ENCODE measurements at regions not wholly inside any gene's neighbourhood (a gene's known extent, or its start where the extent isn't known, plus 50 kb on each side); places are given as distances from the start of the nearest gene placed in this dataset.

DNA sequence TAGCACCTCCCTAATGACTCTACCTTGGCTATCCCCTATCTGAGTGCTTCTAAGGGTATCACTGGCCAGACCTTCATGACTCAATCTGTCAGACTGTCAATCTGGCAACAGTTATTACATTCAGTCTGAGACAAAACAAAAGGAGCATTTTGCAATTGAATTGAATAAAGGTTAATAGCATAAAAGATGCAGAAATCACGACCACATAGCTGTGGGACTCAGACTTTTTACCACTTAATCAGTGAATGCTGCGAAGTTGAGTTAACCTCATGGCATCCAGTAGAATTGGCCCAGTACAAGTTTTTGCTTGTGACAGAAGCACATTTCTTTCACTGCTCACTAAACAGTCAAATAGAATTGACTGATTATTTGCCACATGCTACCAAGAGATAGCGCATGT, 480.7 kb upstream of the DPPA4 start:
- no peaks in the 10 kb centered on the region for H3K9me2 ChIP-seq (ENCODE audit: insufficient read depth, low read length)
- no peak overlapping the region for H3K4me3 ChIP-seq (ENCODE audit: low read depth, low read length, poor library complexity, severe bottlenecking)
- H3K4me1 ChIP-seq (ENCODE audit: insufficient read depth, low read length, poor library complexity, severe bottlenecking), result no peaks in the 10 kb centered on the region
- ChIA-PET POLR2A (no interaction called here), CTCF (ENCODE audit: unreplicated experiment) (no interaction called here)
- H3K9me3 ChIP-seq (ENCODE audit: low read length), result no peaks in the 10 kb centered on the region
- no peaks in the 10 kb centered on the region for H3K36me3 ChIP-seq (ENCODE audit: insufficient read depth, low read length)
- no peak overlapping the region for H2AFZ ChIP-seq (ENCODE audit: low read length)
- no peak overlapping the region for H3K27ac ChIP-seq (ENCODE audit: low read depth, low read length, poor library complexity, severe bottlenecking)
- DNase-seq (ENCODE audit: low spot score), result no peak
- TF ChIP-seq CTCF (conservative IDR thresholded peaks at IDR 0.05; ENCODE audit: low read length), result no peak
- no peak for TF ChIP-seq EZH2phosphoT487 (IDR thresholded peaks at IDR 0.05; ENCODE audit: borderline replicate concordance, low read depth, low read length)
- H3K4me2 ChIP-seq (ENCODE audit: low read length), result no peak overlapping the region
- intact Hi-C loops (cut with micrococcal nuclease; ENCODE audit: unreplicated experiment), result no loop called here
- H3K79me2 ChIP-seq (ENCODE audit: insufficient read depth, low read depth, low read length), result no peaks in the 10 kb centered on the region
- BruUV-seq (replicated peaks), result no TSS peak
- no peaks in the 10 kb centered on the region for H4K20me1 ChIP-seq (ENCODE audit: insufficient read depth, low read length)

DNA sequence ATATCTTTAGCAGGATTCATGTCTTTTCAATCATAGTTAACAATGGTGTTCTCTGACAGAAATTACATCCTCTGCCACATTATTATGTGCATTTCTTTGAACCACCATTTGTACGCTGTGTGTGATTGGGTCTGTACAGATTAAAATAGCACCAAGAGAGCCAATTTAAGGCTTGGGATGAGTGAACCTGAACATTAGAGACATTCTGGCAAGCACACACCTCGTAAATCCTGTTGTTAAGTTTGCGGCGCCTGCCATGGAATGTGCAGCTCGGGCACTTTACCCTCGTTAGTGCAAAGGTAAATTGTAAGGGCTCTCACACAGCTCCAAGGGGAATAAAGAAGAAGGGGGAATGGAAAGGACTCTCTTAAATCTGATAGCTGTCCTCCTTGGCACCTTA, 482.4 kb upstream of the DPPA4 start:
- no peak for TF ChIP-seq CTCF (conservative IDR thresholded peaks at IDR 0.05; ENCODE audit: low read length)
- TF ChIP-seq EZH2phosphoT487 (IDR thresholded peaks at IDR 0.05; ENCODE audit: borderline replicate concordance, low read depth, low read length), result no peak
- H2AFZ ChIP-seq (ENCODE audit: low read length), result no peak overlapping the region
- no peaks in the 10 kb centered on the region for H4K20me1 ChIP-seq (ENCODE audit: insufficient read depth, low read length)
- H3K36me3 ChIP-seq (ENCODE audit: insufficient read depth, low read length), result no peaks in the 10 kb centered on the region
- no peaks in the 10 kb centered on the region for H3K79me2 ChIP-seq (ENCODE audit: insufficient read depth, low read depth, low read length)
- no peaks in the 10 kb centered on the region for H3K9me2 ChIP-seq (ENCODE audit: insufficient read depth, low read length)
- H3K4me2 ChIP-seq (ENCODE audit: low read length), result no peak overlapping the region
- DNase-seq (ENCODE audit: low spot score), result no peak
- no TSS peak for BruUV-seq (replicated peaks)
- H3K27ac ChIP-seq (ENCODE audit: low read depth, low read length, poor library complexity, severe bottlenecking), result no peak overlapping the region
- ChIA-PET POLR2A (no interaction called here), CTCF (ENCODE audit: unreplicated experiment) (no interaction called here)
- H3K4me3 ChIP-seq (ENCODE audit: low read depth, low read length, poor library complexity, severe bottlenecking), result no peak overlapping the region
- H3K9me3 ChIP-seq (ENCODE audit: low read length), result no peaks in the 10 kb centered on the region
- intact Hi-C loops (cut with micrococcal nuclease; ENCODE audit: unreplicated experiment), result no loop called here
- H3K4me1 ChIP-seq (ENCODE audit: insufficient read depth, low read length, poor library complexity, severe bottlenecking), result no peaks in the 10 kb centered on the region

DNA sequence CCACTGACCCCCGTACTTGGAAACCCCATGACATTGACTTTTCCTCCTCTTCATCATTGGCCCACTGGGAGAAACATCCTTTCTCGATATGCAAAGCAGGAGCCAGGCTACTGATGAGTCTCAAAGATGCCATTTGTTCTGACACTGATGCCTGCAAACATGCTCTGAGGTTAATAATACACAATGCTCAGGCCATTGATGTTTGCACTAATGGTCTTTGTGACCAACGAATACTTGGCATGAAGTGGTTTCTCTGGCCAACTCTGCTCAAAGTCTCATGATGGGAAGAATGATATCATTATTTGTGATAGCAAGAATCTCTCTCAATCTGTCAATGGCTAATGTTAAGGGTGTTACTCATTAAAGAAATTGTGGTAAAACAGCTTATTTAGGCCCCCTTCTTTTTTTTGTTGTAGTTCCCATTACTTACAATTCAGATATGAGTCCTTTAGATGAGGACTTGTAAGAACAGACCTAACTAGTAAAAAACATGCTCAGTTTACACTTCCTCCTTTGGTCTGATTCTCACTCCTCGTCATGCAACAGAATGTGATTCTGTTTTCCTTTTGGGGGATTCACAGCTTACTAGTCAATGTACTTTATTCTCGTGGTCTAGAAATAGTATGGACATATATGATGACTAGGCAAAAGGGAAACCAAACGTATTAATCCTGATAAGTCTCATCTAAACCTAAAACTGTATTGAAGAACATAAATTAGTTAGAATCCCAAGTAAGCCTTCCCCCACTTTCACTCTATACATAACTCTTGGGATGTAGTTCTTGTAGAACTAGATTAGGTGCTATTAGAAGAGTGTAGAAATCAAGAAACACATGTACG, 488.8 kb upstream of the DPPA4 start:
- Histone ChIP-seq H3K4me1 (ENCODE audit: insufficient read depth, low read length, poor library complexity, severe bottlenecking) (no peaks in the 10 kb centered on the region), H3K4me2 (ENCODE audit: low read length) (no peak overlapping the region), H3K9me3 (ENCODE audit: low read length) (no peaks in the 10 kb centered on the region), H3K9me2 (ENCODE audit: insufficient read depth, low read length) (no peaks in the 10 kb centered on the region), H4K20me1 (ENCODE audit: insufficient read depth, low read length) (no peaks in the 10 kb centered on the region), H2AFZ (ENCODE audit: low read length) (no peak overlapping the region), H3K79me2 (ENCODE audit: insufficient read depth, low read depth, low read length) (no peaks in the 10 kb centered on the region), H3K36me3 (ENCODE audit: insufficient read depth, low read length) (no peaks in the 10 kb centered on the region), H3K27ac (ENCODE audit: low read depth, low read length, poor library complexity, severe bottlenecking) (no peak overlapping the region), H3K4me3 (ENCODE audit: low read depth, low read length, poor library complexity, severe bottlenecking) (no peak overlapping the region)
- TF ChIP-seq CTCF (conservative IDR thresholded peaks at IDR 0.05; ENCODE audit: low read length), result no peak
- TF ChIP-seq EZH2phosphoT487 (IDR thresholded peaks at IDR 0.05; ENCODE audit: borderline replicate concordance, low read depth, low read length), result no peak
- POLR2A ChIA-PET, result interaction anchor here (0.6 kb wide), 1 partner anchor 1888 kb away, joined by 3 read pairs; no protein-coding TSS in a partner anchor
- no peak for DNase-seq (ENCODE audit: low spot score)
- intact Hi-C loops (cut with micrococcal nuclease; ENCODE audit: unreplicated experiment), result no loop called here
- BruUV-seq (replicated peaks), result no TSS peak
- CTCF ChIA-PET (ENCODE audit: unreplicated experiment), result no interaction called here
